VCaP (cell line): ENCODE measurements at regions not wholly inside any gene's neighbourhood (a gene's known extent, or its start where the extent isn't known, plus 50 kb on each side); places are given as distances from the start of the nearest gene placed in this dataset.

Source experiments
- H3K27ac ChIP-seq: fragments of 450-650 bp; 2 replicates; pipeline ENCODE4 v1.5.1; 2017
- TF ChIP-seq, protein P1 (sequence below): fragments of 450-650 bp; conservative IDR thresholded peaks from 2 replicates; pipeline ENCODE4 v1.5.1; 2017; ENCODE audit warnings: mild to moderate bottlenecking, moderate library complexity

DNA sequence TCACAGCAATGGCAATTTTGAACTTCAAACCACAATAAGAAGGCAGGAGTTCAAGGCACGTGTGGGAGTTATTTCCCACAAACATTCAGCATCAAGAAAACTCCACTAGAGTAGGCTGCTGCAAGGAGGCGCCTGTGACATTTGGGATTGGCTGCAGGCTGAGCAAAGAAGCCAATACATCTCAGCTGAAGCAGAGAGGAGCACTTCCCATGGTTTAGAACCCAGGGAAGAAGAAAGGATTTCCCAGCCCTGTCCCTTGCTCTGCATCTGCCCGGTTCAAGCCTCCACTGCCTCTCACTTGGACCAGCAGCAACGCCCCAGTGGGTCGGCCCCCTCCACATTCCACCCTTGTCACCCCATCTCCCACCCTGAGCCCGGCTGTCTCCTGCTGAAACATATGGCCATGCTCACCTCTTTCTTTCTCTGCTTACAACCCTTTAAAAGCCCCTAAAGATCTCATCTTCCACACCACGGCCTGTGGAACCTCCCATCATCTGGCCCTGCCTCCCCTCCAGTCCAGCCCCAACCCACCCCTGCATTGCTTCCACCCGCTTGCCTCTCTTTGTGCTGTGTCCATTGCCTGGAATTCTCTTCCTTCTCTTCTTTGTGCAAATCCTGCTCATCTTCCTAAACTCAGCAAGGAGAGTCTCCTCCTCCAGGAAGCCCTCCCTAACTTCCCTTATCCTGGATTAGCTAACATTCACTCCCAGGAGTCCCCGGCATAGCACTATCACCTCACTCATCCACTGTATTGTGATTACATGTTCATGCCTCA lies 128.3 kb downstream of the ANKRD60 start:
- H3K27ac ChIP-seq: no peak overlapping the region
- TF ChIP-seq, protein P1, sequence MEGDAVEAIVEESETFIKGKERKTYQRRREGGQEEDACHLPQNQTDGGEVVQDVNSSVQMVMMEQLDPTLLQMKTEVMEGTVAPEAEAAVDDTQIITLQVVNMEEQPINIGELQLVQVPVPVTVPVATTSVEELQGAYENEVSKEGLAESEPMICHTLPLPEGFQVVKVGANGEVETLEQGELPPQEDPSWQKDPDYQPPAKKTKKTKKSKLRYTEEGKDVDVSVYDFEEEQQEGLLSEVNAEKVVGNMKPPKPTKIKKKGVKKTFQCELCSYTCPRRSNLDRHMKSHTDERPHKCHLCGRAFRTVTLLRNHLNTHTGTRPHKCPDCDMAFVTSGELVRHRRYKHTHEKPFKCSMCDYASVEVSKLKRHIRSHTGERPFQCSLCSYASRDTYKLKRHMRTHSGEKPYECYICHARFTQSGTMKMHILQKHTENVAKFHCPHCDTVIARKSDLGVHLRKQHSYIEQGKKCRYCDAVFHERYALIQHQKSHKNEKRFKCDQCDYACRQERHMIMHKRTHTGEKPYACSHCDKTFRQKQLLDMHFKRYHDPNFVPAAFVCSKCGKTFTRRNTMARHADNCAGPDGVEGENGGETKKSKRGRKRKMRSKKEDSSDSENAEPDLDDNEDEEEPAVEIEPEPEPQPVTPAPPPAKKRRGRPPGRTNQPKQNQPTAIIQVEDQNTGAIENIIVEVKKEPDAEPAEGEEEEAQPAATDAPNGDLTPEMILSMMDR: no peak

DNA sequence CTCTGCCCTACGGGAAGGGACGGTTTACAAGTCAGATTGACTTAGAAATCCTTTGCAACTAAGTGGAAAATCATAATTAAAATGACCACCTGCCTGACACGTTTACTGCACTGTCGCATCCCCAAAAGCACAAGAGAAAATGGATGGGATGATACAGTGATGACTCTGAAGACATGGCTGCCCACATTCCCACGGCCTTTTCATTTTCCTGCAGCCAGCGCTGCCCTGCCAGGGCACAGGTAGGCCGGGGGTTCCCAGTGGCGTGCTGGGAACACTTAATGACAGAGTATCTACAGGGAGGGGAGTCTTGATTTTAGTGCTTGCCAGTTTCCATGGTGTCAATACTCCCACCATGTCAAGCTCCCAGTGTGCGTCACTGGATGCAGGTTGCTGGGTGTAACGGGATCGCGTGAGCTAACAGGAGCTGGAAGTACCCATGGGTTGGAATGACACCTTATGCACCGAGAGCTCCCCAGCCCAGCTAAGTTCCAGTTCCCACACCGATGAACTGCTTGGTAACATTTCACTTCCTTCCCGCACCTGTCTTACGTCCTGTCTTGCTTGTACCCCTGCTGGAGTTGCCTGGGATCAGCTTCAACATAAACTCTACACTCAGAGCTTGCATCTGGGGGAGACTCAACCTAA lies 129.0 kb downstream of the ANKRD60 start:
- H3K27ac ChIP-seq: no peak overlapping the region
- TF ChIP-seq, protein P1: no peak

DNA sequence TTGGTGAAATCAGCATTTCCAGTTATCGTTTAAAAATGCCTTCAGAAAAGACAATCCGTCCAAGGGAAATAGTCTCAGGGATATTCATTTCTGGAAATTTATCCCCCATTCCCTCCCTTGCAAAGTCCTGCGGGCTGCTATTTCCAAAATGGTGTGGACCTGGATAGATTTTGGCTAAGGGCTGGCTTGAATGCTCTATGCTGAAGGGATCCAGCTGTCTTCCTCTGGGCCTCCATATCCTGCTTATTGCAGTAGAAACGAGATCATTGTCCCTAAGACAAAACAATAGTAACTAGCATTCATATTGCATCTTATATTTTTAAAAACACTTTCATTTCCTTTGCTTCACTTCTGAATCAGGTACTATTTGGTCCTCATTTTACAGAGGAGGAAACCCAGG lies 129.9 kb downstream of the ANKRD60 start:
- TF ChIP-seq, protein P1: no peak
- no peak overlapping the region for H3K27ac ChIP-seq

DNA sequence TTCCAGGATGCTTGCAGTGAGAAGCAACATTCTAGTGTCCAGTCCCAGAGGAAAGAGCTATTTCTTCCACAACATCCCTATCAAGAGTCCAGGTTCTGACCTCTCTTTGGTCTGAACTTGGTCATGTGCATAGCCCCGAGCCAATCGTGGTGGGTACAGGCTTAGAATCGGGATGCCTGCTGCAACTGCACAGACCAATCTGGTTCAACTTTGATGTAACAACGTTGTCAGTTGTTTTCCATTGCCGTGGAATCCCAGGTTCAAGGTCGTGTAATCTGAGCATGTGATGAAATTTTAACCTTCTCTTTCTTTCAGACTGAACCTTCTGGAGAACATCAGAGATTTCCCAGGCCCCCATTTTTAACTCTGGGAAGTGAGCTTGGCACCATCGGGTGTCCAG lies 130.5 kb downstream of the ANKRD60 start:
- H3K27ac ChIP-seq: no peak overlapping the region
- TF ChIP-seq, protein P1: no peak

DNA sequence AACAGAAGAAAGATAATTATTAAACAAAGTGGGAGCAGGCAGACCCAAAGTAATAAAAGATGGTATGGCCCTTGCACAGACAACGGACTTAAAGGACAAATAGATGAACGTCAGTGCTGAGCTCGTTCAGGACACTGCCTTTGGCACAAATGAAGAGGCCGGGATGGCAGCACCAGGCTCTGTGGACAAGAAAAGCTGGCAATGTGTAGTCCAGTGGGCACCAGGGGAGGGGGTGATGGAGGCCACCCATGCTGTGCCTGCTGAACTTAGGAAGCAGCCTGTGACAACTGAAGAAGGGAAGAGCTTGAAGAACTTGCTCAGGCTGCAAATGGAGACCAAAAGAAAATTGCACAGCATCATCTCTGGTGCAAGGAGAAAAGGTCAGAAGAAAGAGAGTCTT lies 131.0 kb downstream of the ANKRD60 start:
- H3K27ac ChIP-seq: no peak overlapping the region
- TF ChIP-seq, protein P1: no peak

DNA sequence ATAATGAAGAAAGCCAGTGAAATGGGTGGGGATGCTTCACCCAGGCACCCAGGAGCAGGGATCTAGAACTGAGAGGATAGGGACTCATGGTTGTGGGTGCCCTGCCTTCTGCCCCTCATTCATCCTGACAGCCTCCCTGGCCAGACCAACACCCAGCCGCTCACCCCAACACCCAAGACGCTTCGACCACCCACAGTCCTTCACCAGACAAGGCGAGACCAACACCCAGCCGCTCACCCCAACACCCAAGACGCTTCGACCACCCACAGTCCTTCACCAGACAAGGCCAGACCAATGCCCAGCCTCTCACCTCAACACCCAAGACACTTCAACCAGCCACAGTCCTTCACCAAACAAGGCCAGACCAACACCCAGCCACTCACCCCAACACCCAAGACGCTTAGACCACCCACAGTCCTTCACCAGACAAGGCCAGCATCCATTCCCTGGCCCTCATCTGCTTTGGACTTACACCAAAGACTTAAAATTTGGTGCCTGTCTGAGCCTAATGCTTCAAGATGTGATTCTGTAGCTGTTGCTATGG lies 131.5 kb downstream of the ANKRD60 start:
- no peak overlapping the region for H3K27ac ChIP-seq
- TF ChIP-seq, protein P1: no peak

DNA sequence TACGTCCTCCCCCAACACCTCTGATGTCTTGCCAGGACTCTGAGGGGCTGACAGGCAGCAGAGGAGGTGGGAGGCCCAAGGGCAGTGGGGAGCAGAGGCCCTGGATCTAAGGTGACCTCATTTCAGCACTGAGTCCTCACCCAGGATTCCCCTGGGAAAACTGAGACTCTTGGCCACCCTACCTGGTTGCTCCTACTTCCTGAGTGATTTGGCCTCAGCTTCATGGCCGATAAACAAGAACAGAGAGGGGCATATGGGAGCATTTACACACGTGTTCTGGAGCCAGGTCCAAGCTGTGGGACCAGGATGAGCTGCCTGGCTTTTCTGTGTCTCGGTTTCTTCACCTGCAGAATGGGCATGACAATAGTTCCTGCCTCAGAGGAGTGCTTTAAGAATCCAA lies 133.8 kb downstream of the ANKRD60 start:
- TF ChIP-seq, protein P1: no peak
- H3K27ac ChIP-seq: no peak overlapping the region
